SKM-1 (cell line): ENCODE measurements at regions not wholly inside any gene's neighbourhood (a gene's known extent, or its start where the extent isn't known, plus 50 kb on each side); places are given as distances from the start of the nearest gene placed in this dataset.
"Not testable (repeated sequence)": the region's sequence is repeated elsewhere in the genome, so short reads cannot be mapped to it uniquely, and the experiment has no call there.

ENCODE experiments used
- DNase-seq: peaks from one replicate; lab custom pipeline; 2025; ENCODE audit not compliant: unreplicated experiment; lab: John Stamatoyannopoulos, UW

GRCh38 chr13:44887515-44887914, 101.8 kb downstream of the NUFIP1 start:
- no peak for DNase-seq

DNA sequence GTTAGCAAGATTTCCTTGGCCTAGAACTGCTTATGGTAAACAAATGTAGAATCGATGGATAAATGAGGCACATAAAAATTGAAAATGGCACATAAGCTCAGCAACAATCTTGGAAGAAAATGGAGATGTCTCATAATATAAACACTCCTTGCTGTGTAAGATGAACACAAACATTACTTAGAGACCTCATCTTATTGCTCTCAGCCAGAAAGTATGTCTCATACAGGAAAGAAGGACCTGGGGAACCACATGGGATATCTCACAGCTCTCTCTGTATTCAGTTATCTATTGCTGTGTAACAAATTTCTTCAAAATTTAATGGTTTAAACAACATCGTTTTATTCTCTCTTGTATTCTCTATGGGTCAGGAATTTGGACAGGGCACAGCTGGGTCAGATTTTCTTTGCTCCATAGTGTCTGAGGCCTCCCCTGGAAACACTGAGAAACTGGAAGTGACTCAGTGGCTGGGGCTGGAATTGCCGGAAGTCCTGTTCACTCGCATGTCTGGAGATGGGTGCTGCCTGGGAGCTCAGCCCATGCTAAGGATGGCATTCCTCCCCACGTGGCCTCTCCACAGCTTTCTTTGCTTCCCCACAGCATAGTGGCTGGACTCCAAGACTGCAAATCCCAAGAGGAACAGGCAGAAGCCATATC, 105.1 kb downstream of the NUFIP1 start:
- DNase-seq: no peak

GRCh38 chr13:44879452-44880058, 109.7 kb downstream of the NUFIP1 start:
- peak; percentile 30 for DNase-seq

GRCh38 chr13:44876782-44877324, 112.4 kb downstream of the NUFIP1 start:
- no peak for DNase-seq

DNA sequence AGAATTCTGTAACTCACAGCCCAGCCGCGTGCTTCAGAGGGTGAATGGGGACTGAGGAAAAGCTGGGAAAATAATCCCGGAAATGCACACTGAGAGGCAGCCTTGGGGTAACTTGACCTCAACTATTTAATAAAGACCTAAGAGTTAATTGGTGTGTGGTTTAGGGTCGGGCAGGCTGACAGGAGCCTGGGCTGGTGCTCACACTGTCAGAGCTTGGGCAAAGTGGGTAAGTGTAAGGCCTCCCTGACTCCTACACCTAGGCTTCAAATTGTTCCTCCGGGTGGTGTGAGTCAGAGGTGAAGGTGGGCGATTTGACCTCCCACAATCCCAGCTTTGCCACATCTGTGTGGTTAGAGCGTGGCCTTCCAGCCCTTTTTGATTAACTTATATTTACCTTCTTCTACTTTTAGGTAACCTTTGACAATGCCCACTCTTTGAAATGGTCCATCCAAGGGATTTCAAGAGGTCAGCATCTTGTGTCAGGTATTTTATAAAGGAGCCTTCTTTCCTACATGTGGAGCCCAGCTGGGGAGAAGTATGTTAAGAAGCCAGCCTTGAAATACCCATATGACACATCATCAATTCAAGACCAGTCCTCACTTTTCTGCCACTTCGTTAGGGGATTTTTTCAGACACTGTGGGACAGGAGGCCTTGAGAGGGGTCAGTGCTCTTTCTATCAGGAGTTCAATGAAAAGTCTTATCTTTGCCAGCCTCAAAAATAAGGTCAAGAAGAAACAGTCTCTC, 114.2 kb downstream of the NUFIP1 start:
- no peak for DNase-seq

DNA sequence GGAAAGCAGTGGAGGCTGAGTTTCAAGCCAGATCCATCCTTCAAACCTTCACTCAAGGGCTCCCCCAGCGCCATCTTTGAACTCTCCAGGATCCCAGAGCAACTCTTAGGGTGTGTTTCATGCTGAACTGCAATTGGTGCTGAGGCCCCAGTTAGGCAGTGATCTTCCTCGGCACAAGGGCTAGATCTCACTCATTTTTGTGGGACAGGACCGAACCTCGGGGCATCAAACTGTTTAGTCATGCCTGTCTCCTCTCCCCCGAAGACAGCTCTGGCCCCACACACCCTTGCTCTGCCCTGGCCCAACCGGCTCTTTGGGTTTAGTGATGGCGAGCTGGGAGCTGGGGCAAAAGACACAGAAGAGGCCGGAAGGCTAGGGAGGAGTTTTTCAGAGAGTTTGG, 115.1 kb downstream of the NUFIP1 start:
- DNase-seq: no peak

GRCh38 chr13:44873461-44873860, 115.8 kb downstream of the NUFIP1 start:
- no peak for DNase-seq

- DNase-seq: no peak
These were observed 116.5 kb downstream of the NUFIP1 start for GRCh38 chr13:44872751-44873150.

DNA sequence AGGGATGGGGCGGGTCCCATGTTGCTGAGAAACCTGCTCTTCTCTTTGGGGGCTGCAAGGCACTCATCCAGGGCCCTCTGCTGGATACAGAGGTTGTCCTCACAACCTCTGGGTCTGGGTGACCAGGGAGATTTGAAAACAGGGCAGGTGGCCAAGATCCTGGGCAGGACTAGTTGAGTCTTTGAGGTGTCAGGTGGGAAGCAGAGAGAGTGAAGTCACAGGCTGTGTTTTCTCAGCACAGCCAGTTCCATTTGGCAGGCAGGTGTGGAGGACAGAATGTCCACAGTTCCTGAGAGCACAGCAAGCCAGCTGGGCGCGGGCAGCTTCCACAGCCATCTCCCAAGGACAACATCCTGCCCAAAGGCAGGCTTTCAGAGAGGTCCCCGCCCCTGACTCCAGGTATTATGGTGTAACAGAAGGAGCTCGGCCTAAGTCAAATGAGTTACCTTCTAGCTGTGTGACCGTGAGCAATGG, 118.8 kb downstream of the NUFIP1 start:
- DNase-seq: no peak

GRCh38 chr13:44869167-44869566, 120.1 kb downstream of the NUFIP1 start:
- DNase-seq: no peak

DNA sequence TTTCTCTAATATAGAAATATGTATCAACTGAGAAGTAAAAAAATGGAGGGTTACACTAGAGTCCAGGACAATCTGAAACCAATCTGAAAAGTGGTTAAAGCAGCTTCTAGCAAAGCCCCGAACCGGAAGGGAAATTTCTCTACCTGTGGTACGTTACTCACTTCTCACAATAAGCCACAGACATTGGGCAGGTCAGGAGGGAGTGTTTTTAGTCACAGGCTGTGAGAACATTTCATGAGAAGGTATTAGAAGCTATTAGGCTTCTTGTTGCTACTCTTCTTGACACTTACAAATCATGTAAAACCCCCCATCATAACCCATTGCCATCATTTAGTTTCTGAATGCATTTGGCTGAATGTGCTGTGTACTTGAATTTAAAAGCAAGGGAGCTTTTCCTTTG, 120.9 kb downstream of the NUFIP1 start:
- no peak for DNase-seq

DNA sequence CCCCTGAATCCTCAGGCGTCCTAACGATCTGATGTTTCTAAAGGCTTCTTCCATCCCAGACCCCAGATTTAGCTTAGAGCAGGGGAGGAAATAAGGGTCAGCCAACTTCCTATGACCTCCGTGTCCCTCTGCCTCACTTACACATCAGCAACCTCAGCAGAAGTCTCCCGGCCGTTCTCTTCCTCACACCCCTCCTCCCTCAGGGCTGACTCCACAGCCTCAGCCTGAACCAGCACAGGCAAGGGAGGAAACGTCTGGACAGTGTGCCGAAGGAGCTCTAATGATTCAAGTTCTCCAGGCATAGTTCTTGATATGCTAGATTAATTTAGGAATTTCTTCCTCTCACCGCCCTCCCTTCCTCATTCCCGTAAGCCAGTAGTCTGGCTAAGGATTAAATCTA, 121.4 kb downstream of the NUFIP1 start:
- no peak for DNase-seq

- DNase-seq: no peak
These were observed 122.8 kb downstream of the NUFIP1 start for GRCh38 chr13:44866411-44866911.

DNA sequence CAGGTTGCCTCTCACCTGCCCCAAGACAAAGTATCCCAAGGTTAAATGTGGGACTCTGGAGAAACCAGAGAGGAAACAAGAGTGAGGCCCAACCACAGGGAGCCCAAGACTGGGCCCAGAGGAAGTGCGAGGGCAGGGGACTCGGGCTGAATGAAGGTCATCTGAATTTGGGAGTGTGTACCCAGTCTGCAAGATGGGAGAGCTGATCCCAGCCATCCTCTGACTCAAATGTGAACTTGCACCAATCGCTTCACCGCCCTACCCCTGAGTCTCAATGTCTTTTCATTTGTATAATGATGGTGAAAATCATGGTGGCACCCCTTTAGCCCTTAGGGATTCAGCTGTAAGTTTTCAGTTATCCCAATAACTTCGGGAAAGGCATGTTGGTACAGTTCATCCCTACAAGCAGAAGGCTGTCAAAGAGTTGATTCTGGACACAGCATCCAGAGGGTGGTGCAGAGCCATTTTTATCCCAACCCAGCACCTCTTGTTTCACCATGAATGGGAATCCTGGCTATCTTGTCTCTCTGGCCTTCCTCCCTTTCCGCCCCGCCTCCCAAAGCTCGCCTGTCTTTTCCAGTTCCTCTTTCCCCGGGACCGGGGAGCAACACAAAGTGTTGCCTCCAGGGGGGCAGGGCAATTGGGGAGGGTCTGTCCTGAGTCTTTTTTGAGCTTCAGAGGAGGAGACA, 123.4 kb downstream of the NUFIP1 start:
- no peak for DNase-seq

- DNase-seq: not testable (repeated sequence)
These were observed 125.6 kb downstream of the NUFIP1 start for GRCh38 chr13:44863641-44864040.

DNA sequence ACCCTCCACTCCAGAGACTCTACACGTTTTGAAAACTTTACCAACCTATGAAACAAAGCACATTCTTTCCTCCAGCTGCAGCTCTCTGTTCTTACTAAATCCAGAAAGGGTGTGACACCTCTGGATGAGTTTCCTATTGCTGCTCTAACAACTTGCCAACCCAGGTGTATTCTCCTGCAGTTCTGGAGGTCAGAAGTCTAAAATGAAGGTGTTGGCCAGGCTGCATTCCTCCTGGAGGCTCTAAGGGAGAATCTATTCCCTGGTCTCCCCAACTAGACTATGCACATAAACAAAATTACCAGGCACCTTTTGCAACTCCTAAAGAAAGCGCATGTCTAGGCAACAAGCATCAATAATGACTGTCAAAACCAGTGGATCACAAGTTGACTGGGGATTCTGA, 128.8 kb downstream of the NUFIP1 start:
- no peak for DNase-seq

DNA sequence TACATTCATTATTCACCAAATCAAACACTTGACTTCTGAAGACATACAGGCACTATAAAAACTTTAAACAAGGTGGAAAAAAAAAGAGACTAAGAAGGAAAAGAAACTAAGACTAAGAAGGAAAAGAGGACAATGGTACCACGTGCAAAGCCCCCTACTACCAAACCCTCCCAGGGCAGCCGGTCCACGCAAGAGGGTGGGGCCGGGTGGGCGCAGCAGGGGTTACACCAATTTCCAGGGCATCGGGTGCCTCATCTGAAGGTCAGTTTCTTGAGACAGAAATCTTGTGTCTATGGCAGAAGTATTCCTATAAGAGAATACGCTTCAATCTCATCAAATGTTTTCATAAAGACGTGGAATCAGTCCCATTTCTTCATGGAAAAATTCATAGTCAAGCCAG, 131.5 kb downstream of the NUFIP1 start:
- no peak for DNase-seq

- no peak for DNase-seq
These were observed 132.2 kb downstream of the NUFIP1 start for GRCh38 chr13:44857061-44857460.

DNA sequence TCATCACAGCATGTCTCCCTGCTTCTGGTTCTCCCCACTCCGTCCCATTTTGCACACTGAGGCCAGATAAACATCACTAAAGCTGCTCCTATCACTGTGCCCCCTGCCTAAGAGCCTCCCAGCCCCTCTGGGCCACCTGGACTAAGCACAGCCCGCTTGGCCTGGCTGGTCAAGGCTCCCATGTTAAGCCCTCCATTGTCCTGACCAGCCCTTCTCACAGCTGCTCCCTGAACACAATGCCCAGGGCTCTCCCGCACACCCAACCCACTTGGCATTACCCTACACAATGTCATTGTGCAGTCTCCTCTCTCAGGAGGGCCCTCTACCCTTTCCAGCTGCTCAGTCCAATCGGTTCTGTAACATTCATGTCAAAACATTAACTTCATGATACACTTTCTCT, 133.4 kb downstream of the NUFIP1 start:
- no peak for DNase-seq

DNA sequence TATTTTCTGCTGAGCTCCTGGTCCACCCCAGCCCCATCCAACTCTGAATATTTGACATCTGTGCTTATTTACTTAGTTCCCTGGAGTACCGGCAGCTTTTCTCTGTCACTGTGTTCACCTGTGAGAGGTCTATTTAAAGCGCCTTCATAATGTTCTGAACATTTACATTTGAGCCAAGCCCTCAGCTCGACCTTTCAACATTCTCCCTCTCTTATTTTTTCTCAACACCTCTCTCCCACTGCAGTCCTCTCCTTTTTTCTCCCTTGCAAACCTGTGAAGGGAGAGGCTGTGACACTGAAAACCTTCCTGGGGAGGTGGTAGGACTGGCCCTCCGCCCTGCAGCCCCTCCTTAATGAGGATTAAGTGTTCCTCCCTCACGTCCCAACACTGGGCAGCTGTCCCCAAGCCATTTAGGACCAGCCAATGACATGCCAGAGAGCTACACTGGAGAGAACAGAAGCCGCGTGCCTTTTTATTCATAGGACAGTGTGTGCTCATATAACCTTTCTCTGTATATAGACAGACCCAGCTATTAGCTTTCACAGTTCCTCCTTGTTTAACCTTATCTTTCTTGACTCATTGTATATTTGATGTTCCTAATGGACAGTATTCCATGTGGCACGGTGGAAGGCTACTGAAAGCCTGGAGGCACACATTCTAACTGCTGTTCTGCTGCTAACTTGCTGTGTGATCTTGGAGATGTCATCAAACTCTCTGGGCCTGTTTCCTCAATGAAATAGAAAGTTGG, 134.8 kb downstream of the NUFIP1 start:
- DNase-seq: no peak
